Umbilical cord (tissue), 1 donor: ENCODE measurements at regions not wholly inside any gene's neighbourhood (a gene's known extent, or its start where the extent isn't known, plus 50 kb on each side); places are given as distances from the start of the nearest gene placed in this dataset.
"Not testable (repeated sequence)": the region's sequence is repeated elsewhere in the genome, so short reads cannot be mapped to it uniquely, and the experiment has no call there.

ENCODE experiments used
- DNase-seq: peaks from one replicate; pipeline ENCODE4 v3.0.0-alpha.2; 2015; ENCODE audit warnings: low spot score

- DNase-seq, result no peak
Observed at GRCh38 chr12:131413471-131413870, 297.4 kb upstream of the SFSWAP start.

- not testable (repeated sequence) for DNase-seq
Observed at GRCh38 chr12:131414155-131414922, 296.6 kb upstream of the SFSWAP start.

DNA sequence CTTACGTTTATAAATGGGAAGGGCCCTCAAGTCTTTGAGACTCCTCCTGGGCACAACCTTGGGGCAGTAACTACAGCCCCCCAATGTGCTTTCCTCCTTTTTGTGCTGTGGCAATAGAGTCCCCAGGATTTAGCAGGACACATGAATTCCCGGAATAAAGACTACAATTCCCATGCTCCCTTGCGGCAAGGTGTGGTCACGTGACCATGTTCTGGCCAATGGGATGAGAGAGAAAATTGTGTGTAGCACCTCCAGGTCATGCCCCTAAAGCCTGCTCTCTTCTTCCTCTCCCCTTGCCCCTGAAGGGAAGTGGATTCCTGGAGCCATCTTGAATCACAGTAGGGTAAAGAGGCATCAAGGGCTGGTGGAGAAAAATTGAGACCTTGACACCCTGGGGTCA lies 295.1 kb upstream of the SFSWAP start:
- DNase-seq, result no peak

- peak; percentile 83 for DNase-seq
Observed at GRCh38 chr12:131418121-131418520, 292.8 kb upstream of the SFSWAP start.

- no peak for DNase-seq
Observed at GRCh38 chr12:131418884-131419283, 292.0 kb upstream of the SFSWAP start.

DNA sequence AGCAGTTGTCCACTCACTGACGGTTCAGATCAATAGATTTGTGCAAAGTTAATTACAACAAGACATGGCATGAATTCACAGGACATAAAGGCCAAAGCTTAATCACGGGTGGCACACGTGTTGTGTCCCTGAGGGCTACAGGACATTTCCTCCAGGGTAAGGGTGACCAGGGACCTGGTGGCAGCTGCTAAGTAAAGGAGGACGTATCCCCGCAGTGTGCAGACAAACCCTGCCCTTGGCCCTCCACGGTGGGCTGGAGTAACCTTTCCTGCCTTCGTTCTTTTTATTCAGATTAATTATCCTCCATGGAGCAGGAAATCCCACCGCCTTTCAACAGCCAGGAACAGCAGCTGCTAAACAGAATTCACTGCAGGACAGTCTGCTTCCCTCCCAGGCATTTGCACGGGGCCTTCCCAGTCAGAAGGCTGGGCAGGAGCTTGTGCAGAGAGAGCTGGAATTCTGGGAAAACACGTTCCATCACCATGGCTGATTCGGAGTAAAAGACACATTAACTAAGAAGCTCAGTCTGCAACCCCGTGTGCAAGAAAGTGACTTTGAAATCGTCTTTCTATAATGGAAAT lies 289.9 kb upstream of the SFSWAP start:
- no peak for DNase-seq

DNA sequence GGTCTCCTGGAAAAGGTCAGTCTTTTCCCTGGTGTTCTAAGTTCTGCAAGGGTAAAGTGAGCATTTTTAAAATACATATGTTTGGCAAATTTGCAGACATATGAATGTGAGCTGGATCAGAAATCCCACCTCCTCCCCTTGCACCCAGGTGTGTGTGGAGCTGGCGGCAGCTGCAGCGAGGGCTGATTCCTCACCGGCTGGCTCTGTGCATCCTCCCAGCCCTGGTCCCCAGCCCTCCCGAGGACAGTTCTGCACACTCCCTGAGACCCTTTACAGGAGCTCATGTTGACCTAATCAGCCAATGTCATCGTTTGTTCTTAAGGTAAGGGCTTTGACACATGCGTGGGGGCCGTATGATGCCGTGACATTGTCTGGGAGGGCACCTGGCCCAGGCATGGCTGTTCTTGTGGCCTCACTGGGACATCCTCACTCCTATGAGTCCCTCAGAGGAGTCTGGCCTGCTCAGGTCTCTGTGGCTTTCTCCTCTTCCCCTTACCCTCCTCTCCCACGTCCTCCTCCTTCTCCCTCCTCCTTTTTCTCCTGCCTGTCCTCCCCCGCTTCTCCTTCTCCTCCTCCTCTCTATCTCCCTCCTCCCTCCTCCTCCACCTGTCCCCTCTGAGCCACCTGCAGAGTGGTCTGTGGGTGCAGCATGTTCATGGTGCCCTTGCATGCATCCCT lies 289.2 kb upstream of the SFSWAP start:
- DNase-seq, result no peak

GRCh38 chr12:131422187-131422520 lies 288.7 kb upstream of the SFSWAP start:
- no peak for DNase-seq

DNA sequence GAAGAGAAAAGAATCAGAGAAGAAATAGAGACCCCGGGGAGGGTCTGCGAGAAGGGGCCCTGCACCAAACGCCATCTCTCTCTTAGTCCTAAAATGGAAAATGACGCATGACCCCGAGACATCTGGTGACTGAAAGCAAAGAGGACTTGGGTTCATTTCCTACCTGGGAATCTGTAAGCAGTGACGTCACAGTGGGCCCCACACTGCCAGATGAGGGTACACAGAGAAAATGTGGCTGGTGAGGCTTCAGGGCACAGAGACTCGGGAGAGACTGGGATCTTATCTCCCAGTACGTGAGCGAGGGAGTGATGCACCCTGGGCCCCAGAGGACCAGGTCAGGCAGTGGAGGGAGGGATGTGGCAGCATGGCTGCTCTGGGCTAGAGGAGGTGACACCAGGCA lies 288.1 kb upstream of the SFSWAP start:
- DNase-seq, result no peak

DNA sequence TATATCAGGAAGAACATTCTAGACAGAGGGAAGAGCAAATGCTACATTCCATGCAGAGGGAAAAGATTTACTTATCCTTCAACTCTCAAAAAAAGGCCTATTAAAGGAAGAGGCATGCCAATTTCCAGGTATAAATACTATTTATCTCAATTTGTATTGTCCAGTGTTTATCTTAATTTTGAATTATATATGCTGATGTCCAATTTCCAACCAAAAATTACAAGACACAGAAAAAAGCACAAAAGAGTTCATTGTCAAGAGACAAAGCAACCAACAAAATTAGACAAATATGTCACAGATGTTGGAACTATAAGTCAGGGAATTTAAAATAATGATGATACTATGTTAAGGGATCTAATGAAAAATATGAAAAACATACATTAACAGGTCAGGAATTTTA lies 286.6 kb upstream of the SFSWAP start:
- DNase-seq, result no peak

- no peak for DNase-seq
Observed at GRCh38 chr12:131425112-131426075, 285.5 kb upstream of the SFSWAP start.

DNA sequence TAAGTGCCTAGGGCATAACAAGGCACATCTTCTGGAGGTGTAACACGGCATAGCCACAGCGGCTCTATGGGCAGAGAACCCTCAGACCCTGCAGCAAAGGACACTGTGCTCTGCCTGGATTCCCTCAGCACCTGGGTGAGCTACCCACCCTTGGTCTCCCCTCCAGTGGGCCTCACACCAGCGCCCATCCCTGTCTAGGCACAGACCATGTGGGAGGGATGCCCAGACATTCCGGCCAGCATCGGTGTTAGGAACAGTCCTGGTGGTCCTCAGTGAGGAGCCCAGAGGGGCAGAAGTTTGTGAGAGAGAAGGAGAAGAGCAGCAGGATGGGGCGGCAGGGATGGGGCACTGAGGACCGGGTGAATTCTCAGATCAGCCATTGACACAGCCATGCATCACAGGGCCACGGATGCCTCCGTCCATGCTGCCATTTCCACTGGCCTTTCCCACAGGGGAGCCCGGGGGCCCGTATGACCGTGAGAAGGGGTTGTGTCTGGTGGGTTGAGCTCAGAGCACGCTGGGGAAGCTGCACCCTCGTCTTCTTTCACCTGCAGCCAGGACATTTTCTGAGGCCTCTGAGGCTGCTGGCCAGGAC lies 282.7 kb upstream of the SFSWAP start:
- DNase-seq, result no peak

DNA sequence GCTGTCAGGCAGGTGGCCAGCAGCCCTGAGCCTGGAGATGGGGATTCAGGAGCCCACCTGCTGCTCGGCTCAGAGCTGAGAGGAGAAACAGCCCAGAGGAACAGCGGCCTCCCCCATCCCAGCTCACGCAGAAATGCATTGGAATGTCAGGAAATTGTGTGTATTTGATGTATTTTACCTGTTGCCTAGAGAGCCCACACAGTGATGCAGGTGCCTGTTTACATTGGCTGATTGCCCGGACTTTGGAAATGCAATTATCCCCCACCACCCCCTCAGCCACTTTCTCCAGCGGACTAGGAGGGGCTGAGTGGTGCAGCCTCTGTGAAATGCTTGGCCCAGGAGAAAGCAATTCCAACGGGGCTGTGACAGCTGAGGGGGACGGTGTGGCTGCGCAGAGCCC lies 281.7 kb upstream of the SFSWAP start:
- not testable (repeated sequence) for DNase-seq

- not testable (repeated sequence) for DNase-seq
Observed at GRCh38 chr12:131429697-131430096, 281.2 kb upstream of the SFSWAP start.

DNA sequence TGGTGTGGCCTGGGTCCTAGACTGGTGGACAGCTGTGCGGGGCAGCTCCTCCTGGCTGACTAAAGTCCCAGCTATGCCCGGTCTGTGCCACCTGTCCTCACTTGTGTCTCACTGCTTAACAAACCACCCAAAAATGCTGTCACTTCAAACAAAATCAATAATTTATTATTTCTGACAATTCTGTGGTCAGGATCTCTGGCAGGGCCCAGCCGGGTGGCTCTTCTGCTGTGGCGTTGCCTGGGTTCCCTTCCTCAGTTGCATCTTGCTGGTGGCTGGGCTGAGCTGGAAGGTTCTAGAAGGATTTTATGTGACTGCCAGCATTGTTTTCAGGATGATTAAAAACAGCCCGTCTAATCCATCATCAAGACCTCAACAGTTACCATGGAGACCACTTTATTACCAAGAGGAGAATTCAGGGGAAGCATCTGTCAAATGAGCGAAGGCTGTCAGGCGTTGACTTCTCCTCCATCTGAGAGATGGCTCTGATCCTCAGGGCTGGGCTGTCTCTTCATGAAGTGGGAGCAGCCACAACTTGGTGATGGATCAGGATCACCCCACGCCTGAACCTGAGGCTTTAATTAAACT lies 280.6 kb upstream of the SFSWAP start:
- DNase-seq, result no peak

- not testable (repeated sequence) for DNase-seq
Observed at GRCh38 chr12:131431126-131431655, 279.7 kb upstream of the SFSWAP start.

- DNase-seq, result no peak
Observed at GRCh38 chr12:131432532-131433260, 278.2 kb upstream of the SFSWAP start.

GRCh38 chr12:131434208-131435125 lies 276.4 kb upstream of the SFSWAP start:
- no peak for DNase-seq
